ENCODE measurements at regions not wholly inside any gene's neighbourhood (a gene's known extent, or its start where the extent isn't known, plus 50 kb on each side); places are given as distances from the start of the nearest gene placed in this dataset.
A peak's percentile ranks its signal among the peaks of the same experiment; 100 is the strongest.

- H3K4me1 ChIP-seq (ENCODE audit: low read length) = no peaks in the 10 kb centered on the region
- H3K9ac ChIP-seq (ENCODE audit: low read length) = no peak overlapping the region
Observed at GRCh38 chr7:8809320-8809719, 375.9 kb downstream of the NXPH1 start.

GRCh38 chr7:8817448-8818036 lies 384.1 kb downstream of the NXPH1 start:
- Histone ChIP-seq H3K4me3 (ENCODE audit: low read length) (no peak overlapping the region), H3K9me2 (replicated peaks; ENCODE audit: insufficient read depth, low read length) (no peaks in the 10 kb centered on the region), H3K9ac (ENCODE audit: low read length) (no peak overlapping the region), H4K20me1 (ENCODE audit: insufficient read depth, low read depth, low read length) (no peaks in the 10 kb centered on the region), H3K4me1 (ENCODE audit: low read length) (no peaks in the 10 kb centered on the region), H3K27me3 (ENCODE audit: low read length) (no peaks in the 10 kb centered on the region), H3K79me2 (ENCODE audit: low read length) (no peaks in the 10 kb centered on the region), H3K9me3 (ENCODE audit: low read length) (no peaks in the 10 kb centered on the region), H3K4me2 (ENCODE audit: low read depth, low read length, poor library complexity, severe bottlenecking) (no peak overlapping the region), H3K27ac (ENCODE audit: low read length) (no peak overlapping the region), H3K36me3 (ENCODE audit: insufficient read depth, low read length) (no peaks in the 10 kb centered on the region), H2AFZ (ENCODE audit: low read length) (no peak overlapping the region)
- DNase-seq = no peak

More at GRCh38 chr7:8809320-8809719, 375.9 kb downstream of the NXPH1 start:
- Histone ChIP-seq H3K9me3 (ENCODE audit: low read length) (no peaks in the 10 kb centered on the region; the same call in 1 of the 2 replicates), H3K79me2 (ENCODE audit: low read length) (no peaks in the 10 kb centered on the region), H3K4me2 (ENCODE audit: low read depth, low read length, poor library complexity, severe bottlenecking) (no peak overlapping the region), H3K27me3 (ENCODE audit: low read length) (no peaks in the 10 kb centered on the region), H3K27ac (ENCODE audit: low read length) (no peak overlapping the region), H2AFZ (ENCODE audit: low read length) (no peak overlapping the region), H3K9me2 (replicated peaks; ENCODE audit: insufficient read depth, low read length) (no peaks in the 10 kb centered on the region), H4K20me1 (ENCODE audit: insufficient read depth, low read depth, low read length) (no peaks in the 10 kb centered on the region), H3K36me3 (ENCODE audit: insufficient read depth, low read length) (no peaks in the 10 kb centered on the region), H3K4me3 (ENCODE audit: low read length) (no peak overlapping the region)
- DNase-seq = no peak

GRCh38 chr7:8818406-8818805 lies 385.0 kb downstream of the NXPH1 start:
- H3K27me3 ChIP-seq (ENCODE audit: low read length) = no peaks in the 10 kb centered on the region

GRCh38 chr7:8822595-8822994 lies 389.2 kb downstream of the NXPH1 start:
- Histone ChIP-seq H3K4me2 (ENCODE audit: low read depth, low read length, poor library complexity, severe bottlenecking) (no peak overlapping the region), H3K4me1 (ENCODE audit: low read length) (no peaks in the 10 kb centered on the region), H3K36me3 (ENCODE audit: insufficient read depth, low read length) (no peaks in the 10 kb centered on the region), H4K20me1 (ENCODE audit: insufficient read depth, low read depth, low read length) (no peaks in the 10 kb centered on the region), H2AFZ (ENCODE audit: low read length) (no peak overlapping the region), H3K9me3 (ENCODE audit: low read length) (no peaks in the 10 kb centered on the region), H3K9ac (ENCODE audit: low read length) (no peak overlapping the region), H3K9me2 (replicated peaks; ENCODE audit: insufficient read depth, low read length) (no peaks in the 10 kb centered on the region), H3K27ac (ENCODE audit: low read length) (no peak overlapping the region), H3K27me3 (ENCODE audit: low read length) (no peaks in the 10 kb centered on the region), H3K4me3 (ENCODE audit: low read length) (no peak overlapping the region), H3K79me2 (ENCODE audit: low read length) (no peaks in the 10 kb centered on the region)
- DNase-seq = no peak

More at GRCh38 chr7:8818406-8818805, 385.0 kb downstream of the NXPH1 start:
- Histone ChIP-seq H3K4me3 (ENCODE audit: low read length) (no peak overlapping the region), H2AFZ (ENCODE audit: low read length) (no peak overlapping the region), H3K36me3 (ENCODE audit: insufficient read depth, low read length) (no peaks in the 10 kb centered on the region), H3K4me2 (ENCODE audit: low read depth, low read length, poor library complexity, severe bottlenecking) (no peak overlapping the region), H3K9ac (ENCODE audit: low read length) (no peak overlapping the region), H3K27ac (ENCODE audit: low read length) (no peak overlapping the region), H3K4me1 (ENCODE audit: low read length) (no peaks in the 10 kb centered on the region), H3K79me2 (ENCODE audit: low read length) (no peaks in the 10 kb centered on the region), H4K20me1 (ENCODE audit: insufficient read depth, low read depth, low read length) (no peaks in the 10 kb centered on the region), H3K9me2 (replicated peaks; ENCODE audit: insufficient read depth, low read length) (no peaks in the 10 kb centered on the region), H3K9me3 (ENCODE audit: low read length) (no peaks in the 10 kb centered on the region)
- DNase-seq = no peak

- H3K27ac ChIP-seq (ENCODE audit: low read length) = no peak overlapping the region
- no peaks in the 10 kb centered on the region for H3K27me3 ChIP-seq (ENCODE audit: low read length)
- no peak overlapping the region for H2AFZ ChIP-seq (ENCODE audit: low read length)
- H3K79me2 ChIP-seq (ENCODE audit: low read length) = no peaks in the 10 kb centered on the region
- no peak overlapping the region for H3K4me3 ChIP-seq (ENCODE audit: low read length)
- no peaks in the 10 kb centered on the region for H3K9me3 ChIP-seq (ENCODE audit: low read length)
- no peaks in the 10 kb centered on the region for H4K20me1 ChIP-seq (ENCODE audit: insufficient read depth, low read depth, low read length)
- H3K9ac ChIP-seq (ENCODE audit: low read length) = no peak overlapping the region
- no peaks in the 10 kb centered on the region for H3K36me3 ChIP-seq (ENCODE audit: insufficient read depth, low read length)
- peak; percentile 43 for DNase-seq
- H3K4me2 ChIP-seq (ENCODE audit: low read depth, low read length, poor library complexity, severe bottlenecking) = no peak overlapping the region
- no peaks in the 10 kb centered on the region for H3K4me1 ChIP-seq (ENCODE audit: low read length)
- no peaks in the 10 kb centered on the region for H3K9me2 ChIP-seq (replicated peaks; ENCODE audit: insufficient read depth, low read length)
Observed at GRCh38 chr7:8823486-8823885, 390.1 kb downstream of the NXPH1 start.

- Histone ChIP-seq H3K4me1 (ENCODE audit: low read length) (no peaks in the 10 kb centered on the region), H3K9ac (ENCODE audit: low read length) (no peak overlapping the region), H4K20me1 (ENCODE audit: insufficient read depth, low read depth, low read length) (no peaks in the 10 kb centered on the region), H3K9me2 (replicated peaks; ENCODE audit: insufficient read depth, low read length) (no peaks in the 10 kb centered on the region), H3K79me2 (ENCODE audit: low read length) (no peaks in the 10 kb centered on the region), H2AFZ (ENCODE audit: low read length) (no peak overlapping the region), H3K4me3 (ENCODE audit: low read length) (no peak overlapping the region), H3K27ac (ENCODE audit: low read length) (no peak overlapping the region), H3K36me3 (ENCODE audit: insufficient read depth, low read length) (no peaks in the 10 kb centered on the region), H3K4me2 (ENCODE audit: low read depth, low read length, poor library complexity, severe bottlenecking) (no peak overlapping the region), H3K27me3 (ENCODE audit: low read length) (no peaks in the 10 kb centered on the region), H3K9me3 (ENCODE audit: low read length) (peaks cover 5% of the 10 kb centered on the region; the same call in 1 of the 2 replicates)
- no peak for DNase-seq
Observed at GRCh38 chr7:8827329-8827728, 393.9 kb downstream of the NXPH1 start.

- no peak overlapping the region for H3K27ac ChIP-seq (ENCODE audit: low read length)
- H3K79me2 ChIP-seq (ENCODE audit: low read length) = no peaks in the 10 kb centered on the region
- no peaks in the 10 kb centered on the region for H4K20me1 ChIP-seq (ENCODE audit: insufficient read depth, low read depth, low read length)
- no peaks in the 10 kb centered on the region for H3K36me3 ChIP-seq (ENCODE audit: insufficient read depth, low read length)
- no peak overlapping the region for H3K4me3 ChIP-seq (ENCODE audit: low read length)
- H3K27me3 ChIP-seq (ENCODE audit: low read length) = no peaks in the 10 kb centered on the region
- H2AFZ ChIP-seq (ENCODE audit: low read length) = no peak overlapping the region
- peaks cover 5% of the 10 kb centered on the region; the same call in 1 of the 2 replicates for H3K9me3 ChIP-seq (ENCODE audit: low read length)
- H3K4me1 ChIP-seq (ENCODE audit: low read length) = no peaks in the 10 kb centered on the region
- no peak for DNase-seq
- H3K9ac ChIP-seq (ENCODE audit: low read length) = no peak overlapping the region
- no peaks in the 10 kb centered on the region for H3K9me2 ChIP-seq (replicated peaks; ENCODE audit: insufficient read depth, low read length)
- H3K4me2 ChIP-seq (ENCODE audit: low read depth, low read length, poor library complexity, severe bottlenecking) = no peak overlapping the region
Observed at GRCh38 chr7:8829100-8829499, 395.7 kb downstream of the NXPH1 start.

- Histone ChIP-seq H2AFZ (ENCODE audit: low read length) (no peak overlapping the region), H3K36me3 (ENCODE audit: insufficient read depth, low read length) (no peaks in the 10 kb centered on the region), H4K20me1 (ENCODE audit: insufficient read depth, low read depth, low read length) (no peaks in the 10 kb centered on the region), H3K9me2 (replicated peaks; ENCODE audit: insufficient read depth, low read length) (no peaks in the 10 kb centered on the region), H3K27ac (ENCODE audit: low read length) (no peak overlapping the region), H3K4me1 (ENCODE audit: low read length) (no peaks in the 10 kb centered on the region), H3K9me3 (ENCODE audit: low read length) (peaks cover 5% of the 10 kb centered on the region; the same call in 1 of the 2 replicates), H3K4me3 (ENCODE audit: low read length) (no peak overlapping the region), H3K79me2 (ENCODE audit: low read length) (no peaks in the 10 kb centered on the region), H3K9ac (ENCODE audit: low read length) (no peak overlapping the region), H3K4me2 (ENCODE audit: low read depth, low read length, poor library complexity, severe bottlenecking) (no peak overlapping the region), H3K27me3 (ENCODE audit: low read length) (no peaks in the 10 kb centered on the region)
- no peak for DNase-seq
Observed at GRCh38 chr7:8831376-8831775, 398.0 kb downstream of the NXPH1 start.

Data from Karpas-422 (cell line).